ENCODE measurements at regions not wholly inside any gene's neighbourhood (a gene's known extent, or its start where the extent isn't known, plus 50 kb on each side); places are given as distances from the start of the nearest gene placed in this dataset.

GRCh38 chr7:32150039-32150438 lies 79.8 kb upstream of the PDE1C start:
- H3K4me1 Mint-ChIP-seq: no peaks in the 10 kb centered on the region
- no peak overlapping the region for H3K4me3 Mint-ChIP-seq
- H3K27ac Mint-ChIP-seq: no peak overlapping the region
- POLR2A ChIA-PET: no interaction called here
- CTCF ChIA-PET: no interaction called here
- no peak for DNase-seq
- H3K9me3 Mint-ChIP-seq: peaks cover under 1% of the 10 kb centered on the region
- no peaks in the 10 kb centered on the region for H3K27me3 Mint-ChIP-seq
- H3K36me3 Mint-ChIP-seq (ENCODE audit: low read depth): no peaks in the 10 kb centered on the region

GRCh38 chr7:32147546-32148268 lies 77.5 kb upstream of the PDE1C start:
- H3K4me3 Mint-ChIP-seq: no peak overlapping the region
- ChIA-PET CTCF (no interaction called here), POLR2A (no interaction called here)
- no peaks in the 10 kb centered on the region for H3K4me1 Mint-ChIP-seq
- H3K27me3 Mint-ChIP-seq: no peaks in the 10 kb centered on the region
- peaks cover 2% of the 10 kb centered on the region for H3K9me3 Mint-ChIP-seq
- H3K36me3 Mint-ChIP-seq (ENCODE audit: low read depth): no peaks in the 10 kb centered on the region
- no peak overlapping the region for H3K27ac Mint-ChIP-seq
- DNase-seq: no peak

DNA sequence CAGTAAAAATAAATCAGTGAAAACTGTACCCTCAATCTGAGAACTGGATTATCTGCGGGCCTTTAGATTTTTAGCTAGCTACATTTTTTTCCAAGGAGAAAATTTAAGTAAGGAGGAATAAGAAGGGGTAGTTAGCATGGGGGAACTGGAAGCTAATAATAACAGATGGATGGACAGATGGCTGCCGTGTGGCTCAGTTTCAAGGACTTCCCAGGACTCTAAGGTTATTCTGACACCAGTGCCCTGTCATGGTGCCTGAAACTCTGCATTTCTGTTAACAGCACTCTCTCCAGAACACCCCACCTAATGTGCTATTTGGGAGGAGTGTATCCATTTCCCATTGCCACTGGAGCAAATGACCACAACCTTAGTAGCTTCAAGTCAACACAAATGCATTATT lies 75.7 kb upstream of the PDE1C start:
- Mint-ChIP-seq H3K27ac (no peak overlapping the region), H3K36me3 (ENCODE audit: low read depth) (no peaks in the 10 kb centered on the region), H3K4me1 (no peaks in the 10 kb centered on the region), H3K4me3 (no peak overlapping the region), H3K27me3 (no peaks in the 10 kb centered on the region), H3K9me3 (peaks cover 2% of the 10 kb centered on the region)
- POLR2A ChIA-PET: no interaction called here
- CTCF ChIA-PET: no interaction called here
- no peak for DNase-seq

DNA sequence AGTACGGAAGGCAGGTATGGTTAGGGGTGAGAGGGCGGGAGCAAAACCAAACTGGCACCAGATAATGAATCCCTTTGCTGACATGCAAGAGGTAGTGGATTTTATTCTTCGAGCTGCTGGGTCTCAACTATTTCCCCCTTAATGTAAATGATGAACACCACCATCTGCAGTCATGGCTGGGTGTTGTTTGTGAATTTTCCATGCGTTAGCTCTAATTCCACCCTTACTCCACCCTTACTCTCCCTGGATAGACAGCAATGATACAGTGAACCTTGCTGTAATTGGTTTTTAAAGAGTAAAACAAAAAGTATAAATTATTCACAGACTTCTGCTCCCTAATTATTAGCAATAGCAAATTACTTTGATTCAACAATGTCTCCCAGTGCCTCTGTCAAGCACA lies 74.5 kb upstream of the PDE1C start:
- DNase-seq: no peak
- Mint-ChIP-seq H3K4me3 (no peak overlapping the region), H3K4me1 (no peaks in the 10 kb centered on the region), H3K27me3 (no peaks in the 10 kb centered on the region), H3K36me3 (ENCODE audit: low read depth) (no peaks in the 10 kb centered on the region), H3K27ac (no peak overlapping the region), H3K9me3 (peaks cover 2% of the 10 kb centered on the region)
- ChIA-PET POLR2A (no interaction called here), CTCF (no interaction called here)

DNA sequence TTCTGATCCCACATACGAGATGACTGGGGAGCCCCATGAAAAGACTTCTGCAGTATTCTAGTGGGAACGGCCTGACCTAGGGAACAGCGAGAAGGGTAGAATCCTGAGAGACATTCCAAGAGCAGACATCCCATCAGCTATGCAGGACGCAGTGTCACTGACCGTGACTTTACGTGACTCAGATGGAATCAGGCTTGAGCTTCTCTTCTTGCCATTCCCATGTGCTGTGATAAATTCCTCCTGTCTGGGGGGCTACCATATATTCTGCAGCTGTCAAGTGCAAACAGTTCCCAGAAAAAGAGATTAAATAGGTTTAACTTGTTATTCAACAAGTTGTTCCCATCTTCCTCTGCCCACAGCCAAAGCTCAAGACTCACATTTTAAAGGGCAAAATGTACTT lies 73.1 kb upstream of the PDE1C start:
- Mint-ChIP-seq H3K9me3 (peaks cover 2% of the 10 kb centered on the region), H3K4me3 (no peak overlapping the region), H3K36me3 (ENCODE audit: low read depth) (no peaks in the 10 kb centered on the region), H3K27me3 (no peaks in the 10 kb centered on the region), H3K4me1 (no peaks in the 10 kb centered on the region), H3K27ac (no peak overlapping the region)
- ChIA-PET POLR2A (no interaction called here), CTCF (interaction anchor here (0.8 kb wide), 1 partner anchor 8 kb away, joined by 3 read pairs; no protein-coding TSS in a partner anchor)
- no peak for DNase-seq

GRCh38 chr7:32142649-32143048 lies 72.4 kb upstream of the PDE1C start:
- ChIA-PET POLR2A (no interaction called here), CTCF (interaction anchor here (0.8 kb wide), 1 partner anchor 9 kb away, joined by 3 read pairs; no protein-coding TSS in a partner anchor)
- Mint-ChIP-seq H3K27ac (no peak overlapping the region), H3K4me1 (no peaks in the 10 kb centered on the region), H3K27me3 (no peaks in the 10 kb centered on the region), H3K9me3 (peaks cover 2% of the 10 kb centered on the region), H3K36me3 (ENCODE audit: low read depth) (no peaks in the 10 kb centered on the region), H3K4me3 (no peak overlapping the region)
- DNase-seq: no peak

DNA sequence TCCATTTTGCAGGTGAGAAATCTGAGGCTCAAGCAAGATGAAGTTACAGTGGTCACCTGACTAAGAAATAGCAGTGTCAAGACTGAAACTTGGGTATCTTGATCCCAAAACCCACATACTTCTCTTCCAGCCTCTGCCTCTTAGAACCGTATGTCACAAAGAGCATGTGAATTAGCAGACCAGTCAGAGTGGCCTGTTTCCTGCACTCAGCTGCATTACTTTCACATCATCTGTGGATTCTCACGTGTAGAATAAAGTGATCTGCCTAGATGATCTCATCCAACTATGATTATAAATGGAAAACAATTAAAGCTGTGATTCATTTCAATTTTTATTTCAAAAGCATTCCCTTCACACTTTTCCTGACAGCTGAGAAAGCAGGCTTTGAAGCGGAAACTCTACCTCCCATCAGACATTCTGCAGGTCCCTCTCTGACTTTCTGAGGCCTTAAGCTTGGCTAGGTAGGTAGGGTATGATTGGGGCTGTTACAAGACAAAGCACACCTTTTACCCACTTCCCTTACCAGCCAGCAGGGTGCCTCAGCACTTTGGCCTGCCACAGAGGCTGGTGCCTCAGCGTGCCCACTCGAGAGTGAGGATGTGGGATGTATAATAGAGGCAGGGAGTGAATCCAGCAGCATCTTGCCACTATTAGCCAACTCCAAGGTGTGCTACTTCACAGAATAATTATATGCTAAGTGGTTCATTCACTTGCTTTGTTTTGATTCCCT lies 70.2 kb upstream of the PDE1C start:
- no peak for DNase-seq
- Mint-ChIP-seq H3K27ac (no peak overlapping the region), H3K9me3 (peaks cover 2% of the 10 kb centered on the region), H3K27me3 (no peaks in the 10 kb centered on the region), H3K4me3 (no peak overlapping the region), H3K4me1 (no peaks in the 10 kb centered on the region), H3K36me3 (ENCODE audit: low read depth) (no peaks in the 10 kb centered on the region)
- ChIA-PET CTCF (no interaction called here), POLR2A (no interaction called here)

DNA sequence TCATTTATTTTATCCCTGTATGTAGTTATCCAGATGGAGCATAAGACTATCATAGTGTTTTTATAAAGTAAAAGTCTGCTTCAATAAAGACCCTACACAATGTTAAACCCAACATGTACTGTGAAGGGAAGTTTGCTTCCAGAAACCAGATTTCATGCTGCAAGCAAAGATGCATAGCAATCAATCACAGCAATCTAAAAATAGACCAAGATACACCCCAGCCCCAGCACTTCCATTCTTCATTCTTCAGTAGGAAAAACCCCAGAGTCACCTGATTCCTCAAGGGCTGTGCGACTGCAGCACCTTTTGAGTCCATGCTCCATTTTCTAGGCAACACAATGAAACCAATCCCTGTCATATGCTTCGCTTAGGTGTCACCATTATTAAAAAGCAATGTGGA lies 66.9 kb upstream of the PDE1C start:
- no peak overlapping the region for H3K27ac Mint-ChIP-seq
- H3K9me3 Mint-ChIP-seq: peaks cover 3% of the 10 kb centered on the region
- no peak overlapping the region for H3K4me3 Mint-ChIP-seq
- ChIA-PET CTCF (no interaction called here), POLR2A (no interaction called here)
- DNase-seq: no peak
- no peaks in the 10 kb centered on the region for H3K4me1 Mint-ChIP-seq
- H3K27me3 Mint-ChIP-seq: no peaks in the 10 kb centered on the region
- H3K36me3 Mint-ChIP-seq (ENCODE audit: low read depth): no peaks in the 10 kb centered on the region

DNA sequence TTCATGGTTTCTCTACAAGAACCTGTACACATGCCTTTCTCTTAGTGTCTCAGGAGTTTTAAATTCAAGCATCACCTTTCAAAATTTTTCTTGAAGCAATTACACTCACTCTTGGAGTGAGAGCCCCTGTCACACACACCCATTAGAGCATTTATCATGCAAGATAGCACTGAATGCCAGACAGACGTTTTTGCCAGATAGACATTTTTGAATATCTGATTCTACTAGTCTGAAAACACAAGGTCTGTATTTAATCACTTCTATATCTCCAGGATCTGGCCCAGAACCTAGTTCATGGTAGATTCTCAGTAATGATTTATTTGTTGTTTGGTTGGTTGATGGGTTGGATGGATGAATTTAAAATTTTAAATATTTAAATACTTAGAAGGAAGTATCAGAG lies 60.9 kb upstream of the PDE1C start:
- ChIA-PET CTCF (no interaction called here), POLR2A (no interaction called here)
- Mint-ChIP-seq H3K9me3 (peaks cover 5% of the 10 kb centered on the region), H3K36me3 (ENCODE audit: low read depth) (no peaks in the 10 kb centered on the region), H3K27me3 (no peaks in the 10 kb centered on the region), H3K4me3 (no peak overlapping the region), H3K27ac (no peak overlapping the region), H3K4me1 (no peaks in the 10 kb centered on the region)
- DNase-seq: no peak

- peaks cover 11% of the 10 kb centered on the region for H3K9me3 Mint-ChIP-seq
- no peaks in the 10 kb centered on the region for H3K4me1 Mint-ChIP-seq
- ChIA-PET CTCF (no interaction called here), POLR2A (no interaction called here)
- no peaks in the 10 kb centered on the region for H3K27me3 Mint-ChIP-seq
- H3K4me3 Mint-ChIP-seq: no peak overlapping the region
- H3K27ac Mint-ChIP-seq: no peak overlapping the region
- no peaks in the 10 kb centered on the region for H3K36me3 Mint-ChIP-seq (ENCODE audit: low read depth)
- no peak for DNase-seq
Measured at GRCh38 chr7:32126843-32127242, 56.6 kb upstream of the PDE1C start.
